ENCODE measurements at regions not wholly inside any gene's neighbourhood (a gene's known extent, or its start where the extent isn't known, plus 50 kb on each side); places are given as distances from the start of the nearest gene placed in this dataset.

- DNase-seq (no peak), ATAC-seq (ENCODE audit: low FRiP score in 2 of 2) (peak in 1 of 2 donors; percentile 84)
- Histone ChIP-seq H3K9me3 (no peaks in the 10 kb centered on the region), H3K4me1 (no peaks in the 10 kb centered on the region), H3K4me3 (no peak overlapping the region), H3K27ac (no peak overlapping the region), H3K27me3 (no peaks in the 10 kb centered on the region), H3K36me3 (no peaks in the 10 kb centered on the region)
- TF ChIP-seq POLR2A (IDR thresholded peaks at IDR 0.05) = no peak
- WGBS, 2 donors = 48 to 51% methylated on average over 2 of the region's 2 CpGs
These were observed 493.6 kb upstream of the SPHKAP start for GRCh38 chr2:228675091-228675490.

- no peak overlapping the region for H3K27ac ChIP-seq
- TF ChIP-seq CTCF (IDR thresholded peaks at IDR 0.05) (no peak), POLR2A (IDR thresholded peaks at IDR 0.05) (no peak), POLR2AphosphoS5 (IDR thresholded peaks at IDR 0.05) (no peak), EP300 (IDR thresholded peaks at IDR 0.05) (no peak)
- DNase-seq = no peak
- H3K9me3 ChIP-seq = no peaks in the 10 kb centered on the region
- no peaks in the 10 kb centered on the region for H3K36me3 ChIP-seq
- no peaks in the 10 kb centered on the region for H3K27me3 ChIP-seq
- 24 to 55% methylated on average over 3 of the region's 3 CpGs for WGBS, 2 donors
- ATAC-seq (ENCODE audit: low FRiP score in 2 of 2) = no peak
- H3K4me1 ChIP-seq = no peaks in the 10 kb centered on the region
- no peak overlapping the region for H3K4me3 ChIP-seq
These were observed 492.5 kb upstream of the SPHKAP start for GRCh38 chr2:228673876-228674554.

- WGBS, 2 donors = 48 to 73% methylated on average over 3 of the region's 3 CpGs
- TF ChIP-seq POLR2A (IDR thresholded peaks at IDR 0.05) (no peak), POLR2AphosphoS5 (IDR thresholded peaks at IDR 0.05) (no peak), EP300 (IDR thresholded peaks at IDR 0.05) (no peak), CTCF (IDR thresholded peaks at IDR 0.05) (no peak)
- DNase-seq = no peak
- Histone ChIP-seq H3K9me3 (no peaks in the 10 kb centered on the region), H3K4me3 (no peak overlapping the region), H3K27me3 (no peaks in the 10 kb centered on the region), H3K27ac (no peak overlapping the region), H3K4me1 (no peaks in the 10 kb centered on the region), H3K36me3 (no peaks in the 10 kb centered on the region)
- ATAC-seq (ENCODE audit: low FRiP score in 2 of 2) = no peak
These were observed 488.2 kb upstream of the SPHKAP start for GRCh38 chr2:228669690-228670089.

- Histone ChIP-seq H3K4me3 (no peak overlapping the region), H3K9me3 (no peaks in the 10 kb centered on the region), H3K27ac (no peak overlapping the region), H3K36me3 (no peaks in the 10 kb centered on the region), H3K27me3 (no peaks in the 10 kb centered on the region), H3K4me1 (no peaks in the 10 kb centered on the region)
- TF ChIP-seq POLR2AphosphoS5 (IDR thresholded peaks at IDR 0.05) (no peak), EP300 (IDR thresholded peaks at IDR 0.05) (no peak), CTCF (IDR thresholded peaks at IDR 0.05) (no peak), POLR2A (IDR thresholded peaks at IDR 0.05) (no peak)
- 60 to 85% methylated on average over 1 of the region's 1 CpG for WGBS, 2 donors
- ATAC-seq (ENCODE audit: low FRiP score in 2 of 2) (no peak), DNase-seq (no peak)
These were observed 483.7 kb upstream of the SPHKAP start for GRCh38 chr2:228665232-228665631.

GRCh38 chr2:228658998-228659397 lies 477.5 kb upstream of the SPHKAP start:
- H3K9me3 ChIP-seq = no peaks in the 10 kb centered on the region
- no peaks in the 10 kb centered on the region for H3K4me1 ChIP-seq
- ATAC-seq (ENCODE audit: low FRiP score in 2 of 2) (no peak), DNase-seq (no peak)
- H3K27ac ChIP-seq = no peak overlapping the region
- TF ChIP-seq CTCF (IDR thresholded peaks at IDR 0.05) (no peak), POLR2AphosphoS5 (IDR thresholded peaks at IDR 0.05) (no peak), POLR2A (IDR thresholded peaks at IDR 0.05) (no peak), EP300 (IDR thresholded peaks at IDR 0.05) (no peak)
- WGBS, 2 donors = 83 to 87% methylated on average over 5 of the region's 5 CpGs
- no peak overlapping the region for H3K4me3 ChIP-seq
- no peaks in the 10 kb centered on the region for H3K36me3 ChIP-seq
- no peaks in the 10 kb centered on the region for H3K27me3 ChIP-seq
